Panc1 (cell line): ENCODE measurements at regions not wholly inside any gene's neighbourhood (a gene's known extent, or its start where the extent isn't known, plus 50 kb on each side); places are given as distances from the start of the nearest gene placed in this dataset.

Experiments used
- ATAC-seq: fragments of 200-7000 bp; cut with Tn5 transposase; 2 replicates; pipeline ENCODE4 v1.9.1; 2020; ENCODE audit warnings: mild to moderate bottlenecking, moderate library complexity
- BruUV-seq: library from RNA; stranded (reverse); fragments of 400-500 nt; replicated peaks from 2 replicates; lab custom pipeline; 2021; lab: Mats Ljungman, UMichigan
- CTCF ChIA-PET: fragments of 300-600 bp; sonication (Branson Sonifier 250); formaldehyde crosslinking; loops from one replicate; lab custom pipeline; 2022; ENCODE audit warnings: antibody characterized with exemption; lab: Charles Lee
- POLR2A ChIA-PET: fragments of 300-600 bp; sonication (Branson Sonifier 250); formaldehyde crosslinking; loops from one replicate; lab custom pipeline; 2022; ENCODE audit warnings: antibody characterized with exemption; lab: Charles Lee
- DNase-seq: peaks from one replicate; pipeline ENCODE4 v3.0.0-alpha.2; 2010; ENCODE audit warnings: low read depth, low spot score
- H3K27ac ChIP-seq: 2 replicates; pipeline ENCODE4 v1.5.1; 2011; ENCODE audit warnings: mild to moderate bottlenecking, low read length, inconsistent platforms
- H3K27me3 ChIP-seq: fragments of 200-500 bp; sonication (Bioruptor generic); 2 replicates; pipeline ENCODE4 v1.6.0; 2014; ENCODE audit warnings: low read length, inconsistent platforms; ENCODE audit not compliant: control insufficient read depth, insufficient read depth
- H3K36me3 ChIP-seq: fragments of 200-500 bp; sonication (Bioruptor generic); 2 replicates; pipeline ENCODE4 v1.5.1; 2014; ENCODE audit warnings: inconsistent platforms, mild to moderate bottlenecking, low read length, moderate library complexity; ENCODE audit not compliant: control insufficient read depth, insufficient read depth
- H3K4me1 ChIP-seq: 2 replicates; pipeline ENCODE4 v1.5.1; 2011; ENCODE audit warnings: inconsistent platforms, mild to moderate bottlenecking, low read length, moderate library complexity; ENCODE audit not compliant: control insufficient read depth, insufficient read depth
- H3K4me3 ChIP-seq, 2 experiments: 2 replicates each; pipeline ENCODE4 v1.5.1; 2011 to 2012; ENCODE audit warnings: low read depth in 2 of 2, low read length in 2 of 2, mild to moderate bottlenecking in 2 of 2, inconsistent platforms in 1 of 2, moderate library complexity in 1 of 2
- H3K9me3 ChIP-seq: fragments of 200-500 bp; sonication (Bioruptor generic); 2 replicates; pipeline ENCODE4 v1.5.1; 2014; ENCODE audit warnings: low read depth, mild to moderate bottlenecking, inconsistent platforms, low read length, moderate library complexity; ENCODE audit not compliant: control insufficient read depth, insufficient read depth
- CTCF ChIP-seq: fragments of 450-650 bp; IDR thresholded peaks from 2 replicates; pipeline ENCODE4 v1.5.1; 2017; ENCODE audit warnings: mild to moderate bottlenecking
- POLR2AphosphoS5 ChIP-seq: IDR thresholded peaks from 2 replicates; pipeline ENCODE4 v1.6.1; 2012; ENCODE audit warnings: mild to moderate bottlenecking, low read depth, low read length, moderate library complexity
- SIN3A ChIP-seq: IDR thresholded peaks from 2 replicates; pipeline ENCODE4 v1.6.1; 2012; ENCODE audit warnings: low read depth, mild to moderate bottlenecking, low read length, moderate library complexity, borderline replicate concordance; ENCODE audit not compliant: insufficient read depth
- TCF7L2 ChIP-seq: IDR thresholded peaks from 2 replicates; pipeline ENCODE4 v1.6.1; 2011; ENCODE audit warnings: mild to moderate bottlenecking, low read depth, low read length, inconsistent platforms
- in situ Hi-C: cut with HindIII; loops from 2 replicates; pipeline ENCODE4 v1.10.0; 2016; ENCODE audit warnings: low sequenced_read_pairs, low pct_unique_long_range_greater_than_20kb
- intact Hi-C: fragments of 100-400 bp; cut with micrococcal nuclease; formaldehyde crosslinking; loops from one replicate; pipeline ENCODE4 v1.10.0; 2022; ENCODE audit not compliant: unreplicated experiment
- TF ChIP-seq, protein P1 (sequence below), 2 experiments: IDR thresholded peaks; 2 replicates each; pipeline ENCODE4 v1.6.1; 2011 to 2012; ENCODE audit warnings: low read depth in 2 of 2, control low read depth in 1 of 2, low read length in 1 of 2, mild to moderate bottlenecking in 1 of 2, moderate library complexity in 1 of 2; ENCODE audit not compliant: insufficient read depth in 1 of 2

DNA sequence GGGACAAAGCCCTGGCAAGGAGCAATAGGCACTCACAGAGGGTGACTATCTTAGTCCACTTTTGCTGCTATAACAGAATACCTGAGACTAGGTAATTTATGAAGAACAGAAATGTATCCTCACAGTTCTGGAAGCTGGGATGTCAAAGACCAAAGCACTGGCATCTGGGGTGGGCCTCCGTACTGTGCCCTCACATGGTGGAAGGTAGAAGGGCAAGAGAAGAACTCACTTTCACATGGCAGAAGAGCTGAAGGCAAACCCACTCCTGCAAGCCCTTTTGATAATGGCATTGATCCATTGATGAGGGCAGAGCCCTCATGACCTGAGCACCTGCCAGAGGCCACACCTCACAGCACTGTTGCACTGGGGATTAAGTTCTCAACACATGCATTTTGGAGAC is 173.4 kb upstream of the C2CD4B start:
- TF ChIP-seq TCF7L2 (no peak), SIN3A (no peak), CTCF (no peak), POLR2AphosphoS5 (no peak)
- TF ChIP-seq, protein P1, sequence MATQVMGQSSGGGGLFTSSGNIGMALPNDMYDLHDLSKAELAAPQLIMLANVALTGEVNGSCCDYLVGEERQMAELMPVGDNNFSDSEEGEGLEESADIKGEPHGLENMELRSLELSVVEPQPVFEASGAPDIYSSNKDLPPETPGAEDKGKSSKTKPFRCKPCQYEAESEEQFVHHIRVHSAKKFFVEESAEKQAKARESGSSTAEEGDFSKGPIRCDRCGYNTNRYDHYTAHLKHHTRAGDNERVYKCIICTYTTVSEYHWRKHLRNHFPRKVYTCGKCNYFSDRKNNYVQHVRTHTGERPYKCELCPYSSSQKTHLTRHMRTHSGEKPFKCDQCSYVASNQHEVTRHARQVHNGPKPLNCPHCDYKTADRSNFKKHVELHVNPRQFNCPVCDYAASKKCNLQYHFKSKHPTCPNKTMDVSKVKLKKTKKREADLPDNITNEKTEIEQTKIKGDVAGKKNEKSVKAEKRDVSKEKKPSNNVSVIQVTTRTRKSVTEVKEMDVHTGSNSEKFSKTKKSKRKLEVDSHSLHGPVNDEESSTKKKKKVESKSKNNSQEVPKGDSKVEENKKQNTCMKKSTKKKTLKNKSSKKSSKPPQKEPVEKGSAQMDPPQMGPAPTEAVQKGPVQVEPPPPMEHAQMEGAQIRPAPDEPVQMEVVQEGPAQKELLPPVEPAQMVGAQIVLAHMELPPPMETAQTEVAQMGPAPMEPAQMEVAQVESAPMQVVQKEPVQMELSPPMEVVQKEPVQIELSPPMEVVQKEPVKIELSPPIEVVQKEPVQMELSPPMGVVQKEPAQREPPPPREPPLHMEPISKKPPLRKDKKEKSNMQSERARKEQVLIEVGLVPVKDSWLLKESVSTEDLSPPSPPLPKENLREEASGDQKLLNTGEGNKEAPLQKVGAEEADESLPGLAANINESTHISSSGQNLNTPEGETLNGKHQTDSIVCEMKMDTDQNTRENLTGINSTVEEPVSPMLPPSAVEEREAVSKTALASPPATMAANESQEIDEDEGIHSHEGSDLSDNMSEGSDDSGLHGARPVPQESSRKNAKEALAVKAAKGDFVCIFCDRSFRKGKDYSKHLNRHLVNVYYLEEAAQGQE (IDR thresholded peaks at IDR 0.05; ENCODE audit: insufficient read depth in 1 of 2, low read depth in 2 of 2, low read length in 1 of 2) = no peak
- Histone ChIP-seq H3K27me3 (peaks cover 5% of the 10 kb centered on the region; the same call in 1 of the 2 replicates), H3K27ac (no peak overlapping the region), H3K36me3 (no peaks in the 10 kb centered on the region), H3K4me3 (no peak overlapping the region), H3K9me3 (no peaks in the 10 kb centered on the region), H3K4me1 (no peaks in the 10 kb centered on the region)
- no TSS peak for BruUV-seq
- in situ Hi-C loops (no loop called here), intact Hi-C loops (no loop called here)
- CTCF ChIA-PET = no interaction called here
- no peak for DNase-seq
- POLR2A ChIA-PET = no interaction called here
- ATAC-seq = no peak

GRCh38 chr15:62342959-62343358 is 177.9 kb upstream of the C2CD4B start:
- in situ Hi-C loops (no loop called here), intact Hi-C loops (no loop called here)
- ChIA-PET POLR2A (no interaction called here), CTCF (no interaction called here)
- H3K9me3 ChIP-seq = no peaks in the 10 kb centered on the region
- no peak for ATAC-seq
- no TSS peak for BruUV-seq
- H3K27ac ChIP-seq = no peak overlapping the region
- H3K36me3 ChIP-seq = no peaks in the 10 kb centered on the region
- H3K4me1 ChIP-seq = no peaks in the 10 kb centered on the region
- DNase-seq = no peak
- no peaks in the 10 kb centered on the region; the same call in 1 of the 2 replicates for H3K27me3 ChIP-seq
- H3K4me3 ChIP-seq = no peak overlapping the region
- no peak for TF ChIP-seq POLR2AphosphoS5
- no peak for TF ChIP-seq SIN3A
- TF ChIP-seq, protein P1 (IDR thresholded peaks at IDR 0.05; ENCODE audit: insufficient read depth in 1 of 2, low read depth in 2 of 2, low read length in 1 of 2) = no peak
